Femur (tissue), 1 donor: ENCODE measurements at regions not wholly inside any gene's neighbourhood (a gene's known extent, or its start where the extent isn't known, plus 50 kb on each side); places are given as distances from the start of the nearest gene placed in this dataset.

Experiments used
- DNase-seq: peaks from one replicate; pipeline ENCODE4 v3.0.0-alpha.2; 2017

DNA sequence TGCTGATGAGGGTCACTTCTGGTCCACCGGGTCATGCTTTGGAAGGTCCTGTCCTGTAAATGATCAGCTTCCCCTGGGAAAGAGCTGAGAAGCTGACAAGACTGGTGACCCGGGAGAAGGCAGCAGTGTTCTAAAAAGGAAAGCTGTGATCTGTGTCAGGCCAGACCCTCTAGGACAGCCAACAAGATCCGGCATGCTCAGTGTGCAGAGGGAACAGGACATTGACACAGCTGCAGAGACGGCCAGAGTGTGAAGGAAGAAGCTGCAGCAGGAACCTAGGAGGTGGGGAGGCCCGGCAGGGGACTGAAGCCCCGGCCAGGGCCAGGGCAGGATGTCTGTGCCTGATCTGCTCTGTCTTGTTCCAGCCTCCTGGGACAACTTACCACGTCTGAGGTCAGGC lies 372.7 kb upstream of the ID2 start:
- no peak for DNase-seq

- no peak for DNase-seq
Measured at GRCh38 chr2:8310557-8311455, 371.1 kb upstream of the ID2 start.

- no peak for DNase-seq
Measured at GRCh38 chr2:8312221-8312620, 369.6 kb upstream of the ID2 start.

DNA sequence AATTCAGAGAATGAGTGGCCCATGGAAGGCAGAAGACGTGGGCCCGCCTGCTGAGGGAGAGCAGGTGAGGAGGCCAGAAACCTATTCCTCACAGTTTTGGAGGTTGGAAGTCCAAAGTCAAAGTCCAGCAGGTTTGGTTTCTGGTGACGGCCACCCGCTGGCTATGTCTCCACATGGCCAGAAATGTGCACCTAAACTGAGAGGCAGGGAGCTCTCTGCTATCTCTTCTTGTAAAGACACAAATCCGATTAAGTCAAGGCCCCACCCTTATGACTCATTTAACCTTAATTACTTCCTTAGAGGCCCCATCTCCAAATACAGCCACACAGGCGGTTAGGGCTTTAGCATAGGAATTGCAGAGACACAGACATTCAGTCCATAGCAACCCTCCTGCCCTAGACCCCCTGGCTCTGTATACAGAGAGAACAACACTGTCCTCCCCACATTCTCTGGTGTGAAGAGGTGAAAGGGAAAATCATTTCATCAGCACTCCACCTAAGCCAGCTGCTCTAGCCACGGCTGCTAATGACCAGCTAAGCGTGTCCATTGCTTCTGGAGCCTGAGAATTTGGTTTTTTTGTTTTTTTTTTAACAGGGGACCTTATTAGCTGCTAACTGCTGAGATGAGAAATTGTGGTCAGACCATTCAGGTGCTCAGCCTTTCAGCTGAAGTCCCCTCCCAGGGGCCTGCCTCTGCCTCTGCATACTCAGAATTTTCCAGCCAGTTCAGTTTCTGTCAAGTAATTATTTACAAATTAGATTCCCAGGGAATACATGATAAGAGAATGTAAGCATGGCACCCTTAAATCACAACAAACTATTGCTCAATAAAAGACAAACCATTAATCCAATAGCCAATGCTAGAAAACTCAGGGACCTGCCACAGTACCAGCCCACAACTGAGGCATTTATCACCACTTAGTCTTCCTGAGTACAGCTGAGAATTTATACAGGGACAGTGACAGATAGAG lies 368.7 kb upstream of the ID2 start:
- DNase-seq, result no peak

DNA sequence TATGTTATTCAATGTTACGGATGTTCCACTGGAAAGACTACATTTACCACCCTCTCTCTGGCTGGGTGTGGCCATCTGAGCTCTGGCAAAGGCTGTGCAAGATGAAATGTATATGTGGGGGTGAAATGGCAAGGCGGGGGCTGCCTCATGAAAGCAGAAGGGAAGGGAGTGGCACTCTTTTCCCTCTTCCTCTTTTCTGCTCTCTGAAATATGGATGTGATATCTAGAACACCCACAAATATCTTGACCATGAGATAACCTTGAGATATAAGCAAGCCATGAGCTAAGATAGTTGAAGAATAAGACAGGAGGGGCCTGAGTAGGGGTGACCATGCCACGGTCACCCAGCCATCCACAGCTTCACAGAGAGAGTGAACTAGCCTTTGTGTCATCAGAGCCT lies 367.8 kb upstream of the ID2 start:
- DNase-seq, result no peak

- no peak for DNase-seq
Measured at GRCh38 chr2:8315531-8316165, 366.2 kb upstream of the ID2 start.

GRCh38 chr2:8316356-8316755 lies 365.5 kb upstream of the ID2 start:
- no peak for DNase-seq

DNA sequence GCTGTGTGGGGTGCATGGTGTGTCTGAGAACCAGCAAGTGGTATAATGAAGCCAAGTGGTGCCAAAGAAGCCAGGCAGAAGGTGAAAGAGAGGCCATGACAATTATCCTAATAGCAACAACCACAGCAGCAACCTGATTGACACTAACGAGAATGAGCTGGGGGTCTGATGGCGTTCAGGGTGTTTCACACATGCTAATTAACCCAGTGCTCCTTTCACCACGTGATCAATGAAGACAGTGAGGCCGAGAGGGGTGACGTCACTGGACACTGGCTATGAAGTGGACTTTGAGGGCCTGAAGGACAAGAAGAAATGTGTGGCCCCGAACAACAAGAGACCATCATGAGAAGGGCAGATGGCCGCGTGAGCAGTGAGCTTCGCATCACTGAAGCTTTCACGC lies 364.4 kb upstream of the ID2 start:
- no peak for DNase-seq

DNA sequence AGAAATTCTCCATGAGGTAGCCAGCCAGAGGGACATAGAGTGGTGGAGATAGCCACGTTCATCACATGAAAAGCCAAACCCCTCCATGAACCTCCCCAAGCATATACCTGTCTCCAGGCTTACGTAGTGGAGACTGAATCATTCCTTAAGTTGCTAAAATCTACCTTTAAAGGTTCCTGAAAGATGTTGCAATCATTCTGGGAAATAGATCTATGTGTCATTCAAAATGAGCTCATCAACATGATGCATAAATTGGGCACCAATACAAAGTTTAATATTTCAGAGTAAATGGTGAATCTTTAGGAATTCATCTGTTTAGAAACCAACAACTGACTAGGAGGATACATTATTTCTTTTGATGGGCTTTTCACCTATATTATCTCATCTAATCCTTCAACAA lies 362.6 kb upstream of the ID2 start:
- no peak for DNase-seq

GRCh38 chr2:8320311-8321066 lies 361.4 kb upstream of the ID2 start:
- no peak for DNase-seq

GRCh38 chr2:8322634-8323033 lies 359.2 kb upstream of the ID2 start:
- DNase-seq, result no peak

GRCh38 chr2:8324164-8324856 lies 357.5 kb upstream of the ID2 start:
- no peak for DNase-seq

DNA sequence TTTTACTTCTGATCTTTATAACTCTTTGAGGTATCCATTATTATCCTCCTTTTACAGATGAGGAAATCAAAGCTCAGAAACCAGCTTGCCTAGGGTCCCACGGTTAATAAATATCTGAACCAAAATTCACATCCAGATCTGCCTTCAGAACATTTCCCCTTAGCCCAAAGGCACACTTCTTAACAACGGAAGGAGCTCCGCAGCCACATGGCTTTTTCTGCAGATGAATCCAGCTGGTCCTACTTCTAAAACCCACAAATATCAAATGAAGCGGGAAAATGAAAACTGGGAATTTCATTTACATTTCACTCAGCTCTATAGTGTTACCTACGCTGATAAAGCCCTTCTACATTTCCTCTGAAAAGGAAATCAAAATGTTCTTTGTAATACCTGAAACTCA lies 357.0 kb upstream of the ID2 start:
- no peak for DNase-seq

GRCh38 chr2:8327371-8328100 lies 354.3 kb upstream of the ID2 start:
- DNase-seq, result no peak

- no peak for DNase-seq
Measured at GRCh38 chr2:8328217-8328616, 353.6 kb upstream of the ID2 start.

GRCh38 chr2:8329660-8330622 lies 351.9 kb upstream of the ID2 start:
- DNase-seq, result no peak

- DNase-seq, result no peak
Measured at GRCh38 chr2:8331068-8331467, 350.8 kb upstream of the ID2 start.

- no peak for DNase-seq
Measured at GRCh38 chr2:8332646-8333045, 349.2 kb upstream of the ID2 start.

- DNase-seq, result no peak
Measured at GRCh38 chr2:8333177-8333831, 348.6 kb upstream of the ID2 start.
